ENCODE measurements at regions not wholly inside any gene's neighbourhood (a gene's known extent, or its start where the extent isn't known, plus 50 kb on each side); places are given as distances from the start of the nearest gene placed in this dataset.

DNA sequence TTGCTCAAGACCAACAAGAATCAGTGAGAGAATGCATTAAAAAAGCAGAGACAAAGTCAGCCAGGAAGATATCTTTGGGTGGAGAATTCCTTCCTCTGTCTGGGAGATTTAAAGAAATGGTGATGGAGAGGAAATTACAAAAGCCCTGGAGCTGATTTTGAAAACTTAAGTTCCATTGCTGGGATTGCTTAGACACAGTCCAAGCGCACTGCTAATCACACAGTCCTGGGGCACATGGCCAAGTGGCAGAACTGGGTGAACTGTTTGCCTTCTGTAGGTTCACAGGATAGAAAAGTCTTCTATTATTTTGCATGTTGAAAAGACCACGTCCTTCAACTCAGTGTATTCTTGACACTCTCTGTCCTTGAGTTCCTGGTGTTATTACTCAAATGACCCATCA, 284.9 kb upstream of the FBXL7 start:
- Histone ChIP-seq H3K36me3 (no peaks in the 10 kb centered on the region), H3K27ac (no peak overlapping the region), H3K4me1 (no peaks in the 10 kb centered on the region), H3K27me3 (no peaks in the 10 kb centered on the region), H3K4me3 (no peak overlapping the region), H3K9me3 (no peaks in the 10 kb centered on the region)
- intact Hi-C loops (cut with DNase I; ENCODE audit: low total_unique reads), result no loop called here
- no peak for TF ChIP-seq POLR2A (IDR thresholded peaks at IDR 0.05)
- TF ChIP-seq, protein P1, sequence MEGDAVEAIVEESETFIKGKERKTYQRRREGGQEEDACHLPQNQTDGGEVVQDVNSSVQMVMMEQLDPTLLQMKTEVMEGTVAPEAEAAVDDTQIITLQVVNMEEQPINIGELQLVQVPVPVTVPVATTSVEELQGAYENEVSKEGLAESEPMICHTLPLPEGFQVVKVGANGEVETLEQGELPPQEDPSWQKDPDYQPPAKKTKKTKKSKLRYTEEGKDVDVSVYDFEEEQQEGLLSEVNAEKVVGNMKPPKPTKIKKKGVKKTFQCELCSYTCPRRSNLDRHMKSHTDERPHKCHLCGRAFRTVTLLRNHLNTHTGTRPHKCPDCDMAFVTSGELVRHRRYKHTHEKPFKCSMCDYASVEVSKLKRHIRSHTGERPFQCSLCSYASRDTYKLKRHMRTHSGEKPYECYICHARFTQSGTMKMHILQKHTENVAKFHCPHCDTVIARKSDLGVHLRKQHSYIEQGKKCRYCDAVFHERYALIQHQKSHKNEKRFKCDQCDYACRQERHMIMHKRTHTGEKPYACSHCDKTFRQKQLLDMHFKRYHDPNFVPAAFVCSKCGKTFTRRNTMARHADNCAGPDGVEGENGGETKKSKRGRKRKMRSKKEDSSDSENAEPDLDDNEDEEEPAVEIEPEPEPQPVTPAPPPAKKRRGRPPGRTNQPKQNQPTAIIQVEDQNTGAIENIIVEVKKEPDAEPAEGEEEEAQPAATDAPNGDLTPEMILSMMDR (IDR thresholded peaks at IDR 0.05), result no peak
- DNase-seq, result no peak

DNA sequence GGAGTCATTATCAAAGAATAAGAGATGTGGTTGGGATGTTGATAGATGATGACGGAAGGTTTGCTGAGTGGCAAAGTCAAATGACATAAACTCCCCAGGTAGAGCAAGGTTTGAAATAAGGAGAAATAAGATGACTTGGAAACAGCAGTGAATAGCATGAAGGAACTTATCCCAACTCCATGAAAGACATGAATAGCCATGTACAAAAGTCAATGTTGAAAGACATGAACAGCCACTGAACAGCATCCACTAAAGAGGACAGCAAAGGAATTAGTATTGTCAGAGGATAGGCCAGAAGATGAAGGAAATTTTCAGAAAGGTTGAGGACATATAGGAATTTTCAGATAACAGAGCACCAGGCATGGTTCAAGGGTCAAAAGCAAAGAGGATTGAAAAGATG, 286.0 kb upstream of the FBXL7 start:
- TF ChIP-seq, protein P1 (IDR thresholded peaks at IDR 0.05), result no peak
- no peak for TF ChIP-seq POLR2A (IDR thresholded peaks at IDR 0.05)
- H3K36me3 ChIP-seq, result no peaks in the 10 kb centered on the region
- DNase-seq, result no peak
- no peaks in the 10 kb centered on the region for H3K27me3 ChIP-seq
- H3K4me3 ChIP-seq, result no peak overlapping the region
- H3K27ac ChIP-seq, result no peak overlapping the region
- intact Hi-C loops (cut with DNase I; ENCODE audit: low total_unique reads), result no loop called here
- H3K4me1 ChIP-seq, result no peaks in the 10 kb centered on the region
- H3K9me3 ChIP-seq, result no peaks in the 10 kb centered on the region

DNA sequence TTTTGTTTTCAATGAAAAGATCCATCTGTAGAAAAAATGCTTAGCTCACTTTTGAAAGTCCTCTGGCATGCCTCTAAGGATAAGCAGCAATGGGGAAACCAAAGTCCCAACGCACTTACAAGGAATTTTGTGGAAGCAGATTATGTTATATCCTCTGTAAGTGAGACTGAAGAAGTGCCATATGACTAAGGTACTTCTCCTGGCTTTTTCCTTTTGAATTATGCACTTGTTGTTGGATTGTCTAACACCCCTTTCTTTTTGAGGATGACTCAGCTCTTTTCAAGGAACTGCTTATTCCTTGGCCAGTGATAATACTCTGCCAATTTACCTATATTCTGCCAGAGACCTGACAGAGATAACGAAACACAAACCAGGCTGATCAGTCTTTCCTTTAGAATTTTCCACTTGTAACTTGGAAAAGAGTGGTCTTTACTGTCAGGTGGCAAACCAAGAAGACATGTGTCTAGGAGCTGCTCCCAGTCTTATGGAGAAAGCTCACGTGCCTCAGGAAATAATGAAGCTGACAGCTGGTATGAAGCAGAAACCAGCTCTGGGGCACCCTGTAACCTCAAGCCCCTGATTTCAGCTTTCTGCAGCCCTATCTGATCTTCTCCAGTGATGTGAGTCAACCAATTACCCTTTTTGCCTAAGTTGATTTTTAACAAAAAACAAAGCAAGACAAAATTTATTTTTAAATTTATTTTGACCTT, 290.8 kb upstream of the FBXL7 start:
- Histone ChIP-seq H3K27me3 (no peaks in the 10 kb centered on the region), H3K4me1 (no peaks in the 10 kb centered on the region), H3K36me3 (no peaks in the 10 kb centered on the region), H3K27ac (no peak overlapping the region), H3K9me3 (no peaks in the 10 kb centered on the region), H3K4me3 (no peak overlapping the region)
- no peak for DNase-seq
- no peak for TF ChIP-seq POLR2A (IDR thresholded peaks at IDR 0.05)
- TF ChIP-seq, protein P1 (IDR thresholded peaks at IDR 0.05), result no peak
- intact Hi-C loops (cut with DNase I; ENCODE audit: low total_unique reads), result no loop called here

DNA sequence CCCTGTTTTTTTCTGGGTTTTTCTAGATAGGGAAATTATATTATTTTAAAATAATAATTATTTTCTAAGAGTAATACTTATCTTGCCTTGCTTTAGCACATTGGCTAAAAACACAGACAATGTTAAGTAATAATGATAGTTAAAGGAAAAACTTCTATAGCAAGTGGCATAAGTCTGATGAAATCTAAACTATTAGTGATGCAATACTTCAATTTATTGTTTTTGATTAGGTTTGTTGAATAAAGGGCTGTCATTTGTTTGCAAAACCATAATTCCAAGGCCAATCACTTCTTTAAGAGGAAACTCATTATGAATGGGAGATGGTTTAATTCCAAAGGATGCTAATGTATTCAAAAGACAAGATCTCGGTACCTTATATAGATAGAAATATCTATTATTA, 293.8 kb upstream of the FBXL7 start:
- Histone ChIP-seq H3K4me3 (no peak overlapping the region), H3K27me3 (no peaks in the 10 kb centered on the region), H3K36me3 (no peaks in the 10 kb centered on the region), H3K9me3 (no peaks in the 10 kb centered on the region), H3K27ac (no peak overlapping the region), H3K4me1 (no peaks in the 10 kb centered on the region)
- TF ChIP-seq, protein P1 (IDR thresholded peaks at IDR 0.05), result no peak
- no peak for TF ChIP-seq POLR2A (IDR thresholded peaks at IDR 0.05)
- intact Hi-C loops (cut with DNase I; ENCODE audit: low total_unique reads), result no loop called here
- no peak for DNase-seq

DNA sequence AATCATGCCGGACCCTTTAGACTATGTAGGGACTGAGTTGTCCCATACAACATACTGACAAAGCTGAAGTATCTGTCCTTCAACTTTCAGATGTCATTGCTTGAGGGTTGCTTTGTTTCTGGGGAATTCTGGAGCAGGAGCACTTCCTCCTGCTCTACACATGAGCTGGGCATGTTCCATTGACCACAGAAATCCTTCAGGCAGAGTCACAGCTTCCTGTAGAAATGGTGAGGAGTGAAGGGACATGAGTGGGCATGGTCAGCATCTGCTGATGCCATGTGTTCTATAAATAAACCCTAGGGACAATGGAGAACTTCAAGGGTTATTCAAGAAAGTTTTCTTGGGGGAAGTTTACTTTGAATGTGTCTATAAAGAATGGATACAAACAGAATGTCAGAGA, 296.6 kb upstream of the FBXL7 start:
- no peak for DNase-seq
- H3K36me3 ChIP-seq, result no peaks in the 10 kb centered on the region
- no peaks in the 10 kb centered on the region for H3K27me3 ChIP-seq
- no peaks in the 10 kb centered on the region for H3K4me1 ChIP-seq
- no peaks in the 10 kb centered on the region for H3K9me3 ChIP-seq
- no peak overlapping the region for H3K27ac ChIP-seq
- TF ChIP-seq, protein P1 (IDR thresholded peaks at IDR 0.05), result no peak
- TF ChIP-seq POLR2A (IDR thresholded peaks at IDR 0.05), result no peak
- no peak overlapping the region for H3K4me3 ChIP-seq
- intact Hi-C loops (cut with DNase I; ENCODE audit: low total_unique reads), result no loop called here

Data from uterus (tissue), 3 donors.